SH-SY5Y (cell line): ENCODE measurements at regions not wholly inside any gene's neighbourhood (a gene's known extent, or its start where the extent isn't known, plus 50 kb on each side); places are given as distances from the start of the nearest gene placed in this dataset.

Experiments used
- GATA2 ChIP-seq: IDR thresholded peaks from 2 replicates; pipeline ENCODE4 v1.6.1; 2011; ENCODE audit warnings: mild to moderate bottlenecking, low read depth, low read length
- GATA3 ChIP-seq: IDR thresholded peaks from 2 replicates; pipeline ENCODE4 v1.6.1; 2011; ENCODE audit warnings: low read depth, mild to moderate bottlenecking, low read length, moderate library complexity

DNA sequence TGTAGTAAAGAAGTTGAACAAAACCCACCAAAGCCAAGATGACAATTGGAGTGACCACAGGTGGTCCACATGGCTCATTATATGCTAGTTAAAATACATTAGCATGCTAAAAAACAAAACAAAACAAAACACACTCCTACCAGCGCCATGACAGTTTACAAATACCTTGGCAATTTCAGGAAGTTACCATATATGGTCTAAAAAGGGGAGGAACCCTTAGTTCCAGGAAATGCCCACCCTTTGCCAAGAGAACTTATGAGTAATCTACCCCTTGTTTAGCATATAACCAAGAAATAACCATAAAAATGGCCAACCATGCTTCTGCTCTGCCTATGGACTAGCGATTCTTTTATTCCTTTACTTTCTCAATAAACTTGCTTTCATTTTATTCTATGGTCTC is 979.1 kb upstream of the POT1 start:
- TF ChIP-seq GATA2 (no peak), GATA3 (no peak)
